Thyroid gland (tissue), 4 donors: ENCODE measurements at regions not wholly inside any gene's neighbourhood (a gene's known extent, or its start where the extent isn't known, plus 50 kb on each side); places are given as distances from the start of the nearest gene placed in this dataset.
A peak's percentile ranks its signal among the peaks of the same experiment; 100 is the strongest.

Experiments
- DNase-seq, 2 donors: peaks; one replicate each; pipeline ENCODE4 v3.0.0-alpha.2; 2019
- H3K27ac ChIP-seq, 3 donors: fragments of 200-600 bp; sonication (generic); 1 replicate in 2 of 3; 2 replicates in 1 of 3; pipeline ENCODE4 v1.5.1; 2016 to 2019; ENCODE audit warnings: mild to moderate bottlenecking in 1 of 3, moderate library complexity in 1 of 3
- H3K27me3 ChIP-seq: fragments of 200-600 bp; sonication (generic); one replicate; pipeline ENCODE4 v1.5.1; 2019
- H3K36me3 ChIP-seq, 2 donors: fragments of 200-600 bp; sonication (generic); one replicate each; pipeline ENCODE4 v1.5.1; 2016 to 2019
- H3K4me1 ChIP-seq, 2 donors: fragments of 200-600 bp; sonication (generic); one replicate each; pipeline ENCODE4 v1.5.1; 2017 to 2019
- H3K4me3 ChIP-seq, 3 donors: fragments of 200-600 bp; sonication (generic); replicated peaks in 1 of 3; 1 replicate in 2 of 3; 2 replicates in 1 of 3; pipeline ENCODE4 v1.5.1; 2016; ENCODE audit warnings: mild to moderate bottlenecking in 1 of 3
- H3K9me3 ChIP-seq: fragments of 200-600 bp; sonication (generic); one replicate; pipeline ENCODE4 v1.5.1; 2017
- CTCF ChIP-seq, 6 experiments: fragments of 200-600 bp in 3 of 6; fragments of 450-650 bp in 3 of 6; sonication (generic) in 3 of 6; IDR thresholded peaks; one replicate each; pipeline ENCODE4 v1.5.1; 2016 to 2019; ENCODE audit warnings: antibody characterized with exemption in 6 of 6, mild to moderate bottlenecking in 2 of 6, inconsistent platforms in 1 of 6, moderate library complexity in 1 of 6
- POLR2A ChIP-seq, 2 donors: fragments of 450-650 bp; IDR thresholded peaks; one replicate each; pipeline ENCODE4 v1.6.1; 2017; ENCODE audit warnings: antibody characterized with exemption in 2 of 2, mild to moderate bottlenecking in 2 of 2, moderate library complexity in 1 of 2
- WGBS, 2 donors: methylation state at CpG; one replicate each; pipeline ENCODE4 v1.1.5; 2017; 5-methylcytosine and 5-hydroxymethylcytosine counted together
- intact Hi-C: fragments of 100-400 bp; cut with DNase I; formaldehyde crosslinking; loops from one replicate; pipeline ENCODE4 v1.15.1; 2023

DNA sequence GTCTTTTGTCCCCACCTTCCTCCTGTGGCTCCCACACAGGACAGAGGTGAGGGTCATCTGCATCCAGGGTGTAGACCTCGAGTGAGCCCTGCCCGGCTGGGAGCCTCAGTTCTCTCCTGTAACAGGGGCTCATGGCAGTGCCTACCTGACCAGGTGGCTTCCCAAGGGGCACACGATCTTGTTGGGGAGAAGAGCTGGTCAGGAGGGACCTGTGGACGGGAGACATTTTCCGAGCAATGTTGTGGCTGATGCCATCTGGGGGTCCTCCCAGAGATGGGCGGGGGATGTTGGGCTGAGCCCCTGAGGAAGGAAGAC lies 51.9 kb downstream of the CEBPB start:
- DNase-seq = no peak
- H3K4me3 ChIP-seq = no peak overlapping the region
- H3K4me1 ChIP-seq = peaks cover 43 to 47% of the 10 kb centered on the region in 2 donors
- no peaks in the 10 kb centered on the region for H3K36me3 ChIP-seq
- TF ChIP-seq CTCF (IDR thresholded peaks at IDR 0.05) (no peak), POLR2A (IDR thresholded peaks at IDR 0.05) (no peak)
- 40 to 62% methylated on average over 6 of the region's 6 CpGs for WGBS, 2 donors
- no peaks in the 10 kb centered on the region for H3K9me3 ChIP-seq
- intact Hi-C loops = no loop called here
- peak overlapping the region; percentile 85 to 91 (median 91) for H3K27ac ChIP-seq
- H3K27me3 ChIP-seq = no peaks in the 10 kb centered on the region

GRCh38 chr20:50242863-50243609 lies 52.4 kb downstream of the CEBPB start:
- Histone ChIP-seq H3K36me3 (no peaks in the 10 kb centered on the region), H3K4me1 (peaks cover 43 to 47% of the 10 kb centered on the region in 2 donors), H3K9me3 (no peaks in the 10 kb centered on the region), H3K27ac (peak overlapping the region; percentile 85 to 91 (median 91)), H3K27me3 (no peaks in the 10 kb centered on the region), H3K4me3 (no peak overlapping the region)
- 32 to 49% methylated on average over 9 to 22 of the region's 27 CpGs for WGBS, 2 donors
- DNase-seq = peak; percentile 81 to 86
- TF ChIP-seq CTCF (IDR thresholded peaks at IDR 0.05) = no peak
- peak in 1 of 2 donors; percentile 35 for TF ChIP-seq POLR2A (IDR thresholded peaks at IDR 0.05)
- intact Hi-C loops = no loop called here

- WGBS, 2 donors = 58 to 65% methylated on average over 13 to 15 of the region's 15 CpGs
- Histone ChIP-seq H3K4me3 (no peak overlapping the region), H3K36me3 (no peaks in the 10 kb centered on the region), H3K27ac (peak overlapping the region; percentile 85 to 91 (median 91)), H3K9me3 (no peaks in the 10 kb centered on the region), H3K27me3 (no peaks in the 10 kb centered on the region), H3K4me1 (peaks cover 43 to 47% of the 10 kb centered on the region in 2 donors)
- DNase-seq = peak; percentile 85 to 86
- intact Hi-C loops = no loop called here
- TF ChIP-seq CTCF (IDR thresholded peaks at IDR 0.05) = no peak
- peak in 1 of 2 donors; percentile 36 for TF ChIP-seq POLR2A (IDR thresholded peaks at IDR 0.05)
Measured at GRCh38 chr20:50243610-50244351, 53.2 kb downstream of the CEBPB start.

GRCh38 chr20:50244352-50245149 lies 53.9 kb downstream of the CEBPB start:
- intact Hi-C loops = no loop called here
- no peak for TF ChIP-seq CTCF (IDR thresholded peaks at IDR 0.05)
- TF ChIP-seq POLR2A (IDR thresholded peaks at IDR 0.05) = no peak
- no peaks in the 10 kb centered on the region for H3K36me3 ChIP-seq
- no peak overlapping the region for H3K4me3 ChIP-seq
- no peaks in the 10 kb centered on the region for H3K27me3 ChIP-seq
- H3K9me3 ChIP-seq = no peaks in the 10 kb centered on the region
- 81% methylated on average over 9 of the region's 9 CpGs; no CpG with 5 or more reads in 1 of the 2 donors for WGBS, 2 donors
- H3K4me1 ChIP-seq = peaks cover 43 to 47% of the 10 kb centered on the region in 2 donors
- DNase-seq = peak; percentile 48 to 64
- H3K27ac ChIP-seq = peak overlapping the region; percentile 85 to 91 (median 91)
